ENCODE measurements at regions not wholly inside any gene's neighbourhood (a gene's known extent, or its start where the extent isn't known, plus 50 kb on each side); places are given as distances from the start of the nearest gene placed in this dataset.
"Not testable (repeated sequence)": the region's sequence is repeated elsewhere in the genome, so short reads cannot be mapped to it uniquely, and the experiment has no call there.

GRCh38 chr2:109052922-109053321, 63.9 kb upstream of the EDAR start:
- WGBS, 2 donors (ENCODE audit: low coverage in 1 of 2) = 78 to 90% methylated on average over 3 to 5 of the region's 6 CpGs
- H3K36me3 ChIP-seq = no peaks in the 10 kb centered on the region

GRCh38 chr2:109049022-109049421, 60.0 kb upstream of the EDAR start:
- Histone ChIP-seq H3K4me1 (no peaks in the 10 kb centered on the region), H3K27me3 (peaks cover 4% of the 10 kb centered on the region), H3K27ac (no peak overlapping the region), H3K4me3 (no peak overlapping the region), H3K36me3 (no peaks in the 10 kb centered on the region), H3K9me3 (no peaks in the 10 kb centered on the region)
- ATAC-seq = no peak
- TF ChIP-seq POLR2AphosphoS5 (IDR thresholded peaks at IDR 0.05) = no peak
- no peak for TF ChIP-seq POLR2A (IDR thresholded peaks at IDR 0.05)
- TF ChIP-seq CTCF (IDR thresholded peaks at IDR 0.05) = no peak
- TF ChIP-seq EP300 (IDR thresholded peaks at IDR 0.05) = no peak
- WGBS, 2 donors (ENCODE audit: low coverage in 1 of 2) = 88 to 100% methylated on average over 2 to 5 of the region's 6 CpGs

More at GRCh38 chr2:109052922-109053321, 63.9 kb upstream of the EDAR start:
- H3K27ac ChIP-seq = no peak overlapping the region
- TF ChIP-seq POLR2AphosphoS5 (IDR thresholded peaks at IDR 0.05) = no peak
- no peak for TF ChIP-seq CTCF (IDR thresholded peaks at IDR 0.05)
- no peak for TF ChIP-seq EP300 (IDR thresholded peaks at IDR 0.05)
- TF ChIP-seq POLR2A (IDR thresholded peaks at IDR 0.05) = no peak
- no peak for ATAC-seq
- H3K27me3 ChIP-seq = peaks cover 7% of the 10 kb centered on the region
- H3K4me3 ChIP-seq = no peak overlapping the region
- H3K9me3 ChIP-seq = no peaks in the 10 kb centered on the region
- no peaks in the 10 kb centered on the region for H3K4me1 ChIP-seq

- H3K9me3 ChIP-seq = no peaks in the 10 kb centered on the region
- ATAC-seq = no peak
- no peak overlapping the region for H3K4me3 ChIP-seq
- H3K36me3 ChIP-seq = no peaks in the 10 kb centered on the region
- H3K27me3 ChIP-seq = no peaks in the 10 kb centered on the region
- no peak for TF ChIP-seq CTCF (IDR thresholded peaks at IDR 0.05)
- TF ChIP-seq EP300 (IDR thresholded peaks at IDR 0.05) = no peak
- no peak for TF ChIP-seq POLR2A (IDR thresholded peaks at IDR 0.05)
- no peak for TF ChIP-seq POLR2AphosphoS5 (IDR thresholded peaks at IDR 0.05)
- no peaks in the 10 kb centered on the region for H3K4me1 ChIP-seq
- H3K27ac ChIP-seq = no peak overlapping the region
- 63 to 85% methylated on average over 1 of the region's 1 CpG for WGBS, 2 donors (ENCODE audit: low coverage in 1 of 2)
Measured at GRCh38 chr2:109048163-109048562, 59.1 kb upstream of the EDAR start.

GRCh38 chr2:109047569-109047968, 58.5 kb upstream of the EDAR start:
- H3K36me3 ChIP-seq, H3K27ac ChIP-seq, H3K27me3 ChIP-seq, H3K4me1 ChIP-seq, H3K4me3 ChIP-seq, ATAC-seq, H3K9me3 ChIP-seq: not testable (repeated sequence)
- 90 to 100% methylated on average over 2 to 5 of the region's 5 CpGs for WGBS, 2 donors (ENCODE audit: low coverage in 1 of 2)

GRCh38 chr2:109046925-109047508, 58.0 kb upstream of the EDAR start:
- Histone ChIP-seq H3K4me1 (no peaks in the 10 kb centered on the region), H3K27me3 (no peaks in the 10 kb centered on the region), H3K9me3 (no peaks in the 10 kb centered on the region), H3K4me3 (no peak overlapping the region), H3K36me3 (no peaks in the 10 kb centered on the region), H3K27ac (no peak overlapping the region)
- TF ChIP-seq POLR2AphosphoS5 (IDR thresholded peaks at IDR 0.05) (no peak), CTCF (IDR thresholded peaks at IDR 0.05) (no peak), POLR2A (IDR thresholded peaks at IDR 0.05) (no peak), EP300 (IDR thresholded peaks at IDR 0.05) (no peak)
- 80 to 100% methylated on average over 1 of the region's 4 CpGs for WGBS, 2 donors (ENCODE audit: low coverage in 1 of 2)
- ATAC-seq = no peak
